Heart right ventricle (tissue), 16 donors: ENCODE measurements at regions not wholly inside any gene's neighbourhood (a gene's known extent, or its start where the extent isn't known, plus 50 kb on each side); places are given as distances from the start of the nearest gene placed in this dataset.

ENCODE experiments used
- ATAC-seq, 8 donors: fragments of 200-7000 bp; cut with Tn5 transposase; one replicate each; pipeline ENCODE4 v1.9.1; 2020; ENCODE audit warnings: mild to moderate bottlenecking in 8 of 8, moderate library complexity in 8 of 8, moderate number of reproducible peaks in 1 of 8
- DNase-seq, 2 donors: peaks; one replicate each; pipeline ENCODE4 v3.0.0-alpha.2; 2020
- H3K27ac ChIP-seq, 10 donors: fragments of 200-600 bp; sonication (generic) in 2 of 10; one replicate each; pipeline versions ENCODE4 v1.5.0 to v1.8.0; 2020 to 2022; ENCODE audit warnings: mild to moderate bottlenecking in 3 of 10
- H3K27me3 ChIP-seq, 7 donors: fragments of 200-600 bp; one replicate each; pipeline ENCODE4 v1.8.0; 2021 to 2022; ENCODE audit warnings: mild to moderate bottlenecking in 2 of 7
- H3K36me3 ChIP-seq, 9 donors: fragments of 200-600 bp; sonication (generic) in 1 of 9; one replicate each; pipeline versions ENCODE4 v1.5.0 to v1.8.0; 2020 to 2022; ENCODE audit warnings: mild to moderate bottlenecking in 2 of 9
- H3K4me1 ChIP-seq, 9 donors: fragments of 200-600 bp; sonication (generic) in 1 of 9; one replicate each; pipeline versions ENCODE4 v1.5.0 to v1.8.0; 2020 to 2022; ENCODE audit warnings: mild to moderate bottlenecking in 4 of 9
- H3K4me3 ChIP-seq, 10 donors: fragments of 200-600 bp; sonication (generic) in 2 of 10; one replicate each; pipeline versions ENCODE4 v1.5.0 to v1.8.0; 2020 to 2022; ENCODE audit warnings: mild to moderate bottlenecking in 7 of 10, moderate library complexity in 2 of 10
- H3K9me3 ChIP-seq, 11 donors: fragments of 200-600 bp in 10 of 11; sonication (generic) in 2 of 11; one replicate each; pipeline versions ENCODE4 v1.5.0 to v1.8.0; 2013 to 2022; ENCODE audit warnings: mild to moderate bottlenecking in 2 of 11, control low read depth in 1 of 11, moderate library complexity in 1 of 11
- WGBS, 2 donors: extraction: QIAGEN DNeasy Blood & Tissue Kit; methylation state at CpG; one replicate each; pipeline ENCODE4 v1.1.7; 2013; ENCODE audit warnings: inconsistent platforms in 1 of 2; 5-methylcytosine and 5-hydroxymethylcytosine counted together
- intact Hi-C, 10 donors: fragments of 100-400 bp; cut with DNase I; formaldehyde crosslinking; loops; one replicate each; pipeline versions ENCODE4 v1.11.1 to v1.14.2; 2022
- TF ChIP-seq, protein P1 (sequence below), 9 donors: fragments of 200-600 bp; sonication (generic) in 2 of 9; IDR thresholded peaks; one replicate each; pipeline versions ENCODE4 v1.5.0 to v1.8.0; 2021 to 2022; ENCODE audit warnings: antibody characterized with exemption in 9 of 9, mild to moderate bottlenecking in 5 of 9, moderate library complexity in 1 of 9
- donor health status: Arrhythmogenic right ventricular cardiomyopathy.
- donor health status: ischemic (EF 13 %, LVEDD 7.1; RV severe dilation, severe dysfunction).
- donor health status: healthy with polysubstance abuse.
- donor health status: DM: no; HTN: yes; CAD: no.
- donor health status: DM: no; HTN: no; CAD: no.
- donor health status: ischemic (EF 25% LVEDD 6.9; RV normal size, moderate dysfunction).
- donor health status: ischemic (EF 25% LVEDD 5.7; RV mildly dilated, moderate dysfunction).
- donor health status: healthy.
- donor health status: DM: yes; HTN: yes; CAD: no.
- donor health status: Ischemic cardiomyopathy.
- donor health status: ischemic (EF 35%, LVEDD 5.7; RV mildly dilated, moderate dysfunction).
- donor health status: nonischemic (EF 11% LVEDD 7.7; RV severe dilation, severe dysfunction).
- donor health status: DM: yes; HTN: yes; CAD: no.
- donor health status: PGD.
- donor health status: ischemic (EF 29% LVEDD 5.4; RV normal size, mild dysfunction).
- donor health status: nonischemic (EF 23%, LVEDD 6.1; RV moderate dilation, normal function).

GRCh38 chr6:168210239-168211105 lies 109.1 kb downstream of the DACT2 start:
- no peak overlapping the region for H3K27ac ChIP-seq
- no peak for ATAC-seq
- no peaks in the 10 kb centered on the region for H3K36me3 ChIP-seq
- peaks cover 0 to 10% (median 0%) of the 10 kb centered on the region in 7 donors for H3K27me3 ChIP-seq
- TF ChIP-seq, protein P1, sequence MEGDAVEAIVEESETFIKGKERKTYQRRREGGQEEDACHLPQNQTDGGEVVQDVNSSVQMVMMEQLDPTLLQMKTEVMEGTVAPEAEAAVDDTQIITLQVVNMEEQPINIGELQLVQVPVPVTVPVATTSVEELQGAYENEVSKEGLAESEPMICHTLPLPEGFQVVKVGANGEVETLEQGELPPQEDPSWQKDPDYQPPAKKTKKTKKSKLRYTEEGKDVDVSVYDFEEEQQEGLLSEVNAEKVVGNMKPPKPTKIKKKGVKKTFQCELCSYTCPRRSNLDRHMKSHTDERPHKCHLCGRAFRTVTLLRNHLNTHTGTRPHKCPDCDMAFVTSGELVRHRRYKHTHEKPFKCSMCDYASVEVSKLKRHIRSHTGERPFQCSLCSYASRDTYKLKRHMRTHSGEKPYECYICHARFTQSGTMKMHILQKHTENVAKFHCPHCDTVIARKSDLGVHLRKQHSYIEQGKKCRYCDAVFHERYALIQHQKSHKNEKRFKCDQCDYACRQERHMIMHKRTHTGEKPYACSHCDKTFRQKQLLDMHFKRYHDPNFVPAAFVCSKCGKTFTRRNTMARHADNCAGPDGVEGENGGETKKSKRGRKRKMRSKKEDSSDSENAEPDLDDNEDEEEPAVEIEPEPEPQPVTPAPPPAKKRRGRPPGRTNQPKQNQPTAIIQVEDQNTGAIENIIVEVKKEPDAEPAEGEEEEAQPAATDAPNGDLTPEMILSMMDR (IDR thresholded peaks at IDR 0.05): no peak
- H3K4me3 ChIP-seq: no peak overlapping the region
- no peaks in the 10 kb centered on the region for H3K9me3 ChIP-seq
- intact Hi-C loops: no loop called here
- H3K4me1 ChIP-seq: no peaks in the 10 kb centered on the region
- WGBS, 2 donors: 85 to 86% methylated on average over 16 of the region's 16 CpGs
- no peak for DNase-seq

- Histone ChIP-seq H3K27me3 (peaks cover 0 to 10% (median 0%) of the 10 kb centered on the region in 7 donors), H3K4me3 (no peak overlapping the region), H3K36me3 (no peaks in the 10 kb centered on the region), H3K27ac (no peak overlapping the region), H3K4me1 (no peaks in the 10 kb centered on the region), H3K9me3 (peaks cover 0 to 8% (median 0%) of the 10 kb centered on the region in 11 donors)
- DNase-seq (no peak), ATAC-seq (no peak)
- intact Hi-C loops: no loop called here
- TF ChIP-seq, protein P1 (IDR thresholded peaks at IDR 0.05): no peak
- WGBS, 2 donors: 79 to 82% methylated on average over 10 of the region's 10 CpGs
Observed at GRCh38 chr6:168209420-168209819, 110.2 kb downstream of the DACT2 start.

DNA sequence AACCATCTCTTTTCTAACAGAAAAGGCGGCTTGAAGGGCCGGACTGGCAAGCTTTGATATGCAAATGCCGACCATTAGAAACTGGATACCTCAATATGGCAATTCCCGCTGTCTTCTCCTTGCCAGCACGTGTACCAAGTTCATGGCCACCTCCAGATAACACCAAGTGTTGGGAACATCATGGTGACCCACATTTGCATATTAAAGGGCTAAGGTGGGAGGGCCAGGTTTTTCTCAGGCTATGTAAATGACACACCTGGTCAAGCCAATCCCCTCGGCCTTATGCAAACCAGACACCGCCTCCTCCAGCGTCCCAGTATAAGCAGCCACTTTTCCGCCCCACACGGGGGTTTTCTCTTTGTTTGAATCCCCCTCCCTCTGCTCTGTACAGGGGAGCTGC lies 110.7 kb downstream of the DACT2 start:
- ATAC-seq (no peak), DNase-seq (no peak)
- Histone ChIP-seq H3K4me3 (no peak overlapping the region), H3K36me3 (no peaks in the 10 kb centered on the region), H3K27ac (no peak overlapping the region), H3K27me3 (peaks cover 0 to 10% (median 0%) of the 10 kb centered on the region in 7 donors), H3K4me1 (no peaks in the 10 kb centered on the region), H3K9me3 (peaks cover 0 to 14% (median 0%) of the 10 kb centered on the region in 11 donors)
- 70 to 81% methylated on average over 10 of the region's 10 CpGs for WGBS, 2 donors
- TF ChIP-seq, protein P1 (IDR thresholded peaks at IDR 0.05): no peak
- intact Hi-C loops: no loop called here

- DNase-seq (no peak), ATAC-seq (no peak)
- no peaks in the 10 kb centered on the region for H3K4me1 ChIP-seq
- H3K9me3 ChIP-seq: peaks cover 0 to 14% (median 0%) of the 10 kb centered on the region in 11 donors
- H3K27ac ChIP-seq: no peak overlapping the region
- no peaks in the 10 kb centered on the region for H3K36me3 ChIP-seq
- H3K4me3 ChIP-seq: no peak overlapping the region
- TF ChIP-seq, protein P1 (IDR thresholded peaks at IDR 0.05): no peak
- 87% methylated on average over 8 of the region's 8 CpGs for whole genome bisulfite sequencing, 2 donors
- intact Hi-C loops: no loop called here
- peaks cover 0 to 10% (median 0%) of the 10 kb centered on the region in 7 donors for H3K27me3 ChIP-seq
Observed at GRCh38 chr6:168208402-168208801, 111.2 kb downstream of the DACT2 start.
